GM12892 (cell line): ENCODE measurements at regions not wholly inside any gene's neighbourhood (a gene's known extent, or its start where the extent isn't known, plus 50 kb on each side); places are given as distances from the start of the nearest gene placed in this dataset.

Source experiments
- POLR2AphosphoS5 ChIP-seq: IDR thresholded peaks from 2 replicates; pipeline ENCODE4 v1.6.1; 2011; ENCODE audit warnings: low read depth, low read length, control low read depth
- TAF1 ChIP-seq: IDR thresholded peaks from 2 replicates; pipeline ENCODE4 v1.6.1; 2011; ENCODE audit warnings: low read depth, mild to moderate bottlenecking, control low read depth, low read length, borderline replicate concordance

DNA sequence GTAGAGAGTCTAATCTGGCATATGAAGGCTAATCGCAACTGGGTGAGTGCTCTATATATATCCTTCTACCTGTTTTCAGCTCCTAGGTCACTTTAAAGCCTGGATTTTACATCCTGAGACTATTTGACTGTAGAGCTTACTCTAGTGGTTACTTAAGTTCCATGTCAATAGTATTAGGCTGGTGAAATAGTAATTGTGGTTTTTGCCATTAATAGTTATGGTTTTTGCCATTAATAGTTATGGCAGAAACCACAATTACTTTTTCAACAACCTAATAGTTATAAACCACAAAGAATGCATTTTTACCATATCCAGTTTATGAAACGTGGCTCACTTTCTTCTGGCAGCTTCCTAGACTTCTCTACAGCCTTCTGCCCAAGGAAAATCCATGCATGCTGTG lies 263.1 kb upstream of the KIAA1217 start:
- TF ChIP-seq TAF1 (no peak), POLR2AphosphoS5 (no peak)
